Ascending aorta (tissue), 2 donors: ENCODE measurements at regions not wholly inside any gene's neighbourhood (a gene's known extent, or its start where the extent isn't known, plus 50 kb on each side); places are given as distances from the start of the nearest gene placed in this dataset.

Experiments
- DNase-seq, 2 donors: peaks; one replicate each; pipeline ENCODE4 v3.0.0-alpha.2; 2019; ENCODE audit warnings: low spot score in 2 of 2
- H3K27ac ChIP-seq, 2 donors: fragments of 200-600 bp; sonication (generic); one replicate each; pipeline ENCODE4 v1.5.1; 2016 to 2017; ENCODE audit warnings: mild to moderate bottlenecking in 1 of 2
- H3K27me3 ChIP-seq: fragments of 200-600 bp; sonication (generic); one replicate; pipeline ENCODE4 v1.5.1; 2017
- H3K36me3 ChIP-seq, 2 donors: fragments of 200-600 bp; sonication (generic); one replicate each; pipeline ENCODE4 v1.5.1; 2016
- H3K4me1 ChIP-seq, 2 donors: fragments of 200-600 bp; sonication (generic); one replicate each; pipeline ENCODE4 v1.5.1; 2016 to 2017; ENCODE audit warnings: mild to moderate bottlenecking in 1 of 2
- H3K4me3 ChIP-seq, 2 donors: fragments of 200-600 bp; sonication (generic); one replicate each; pipeline ENCODE4 v1.5.1; 2016 to 2017; ENCODE audit warnings: mild to moderate bottlenecking in 1 of 2
- H3K9me3 ChIP-seq, 2 donors: fragments of 200-600 bp; sonication (generic); one replicate each; pipeline ENCODE4 v1.5.1; 2016
- intact Hi-C: fragments of 100-400 bp; cut with DNase I; formaldehyde crosslinking; loops from one replicate; pipeline ENCODE4 v1.15.1; 2023
- TF ChIP-seq, protein P1 (sequence below), 3 experiments: fragments of 200-600 bp in 2 of 3; fragments of 450-650 bp in 1 of 3; sonication (generic) in 2 of 3; IDR thresholded peaks; one replicate each; pipeline ENCODE4 v1.5.1; 2016 to 2019; ENCODE audit warnings: antibody characterized with exemption in 3 of 3, mild to moderate bottlenecking in 1 of 3, moderate library complexity in 1 of 3

DNA sequence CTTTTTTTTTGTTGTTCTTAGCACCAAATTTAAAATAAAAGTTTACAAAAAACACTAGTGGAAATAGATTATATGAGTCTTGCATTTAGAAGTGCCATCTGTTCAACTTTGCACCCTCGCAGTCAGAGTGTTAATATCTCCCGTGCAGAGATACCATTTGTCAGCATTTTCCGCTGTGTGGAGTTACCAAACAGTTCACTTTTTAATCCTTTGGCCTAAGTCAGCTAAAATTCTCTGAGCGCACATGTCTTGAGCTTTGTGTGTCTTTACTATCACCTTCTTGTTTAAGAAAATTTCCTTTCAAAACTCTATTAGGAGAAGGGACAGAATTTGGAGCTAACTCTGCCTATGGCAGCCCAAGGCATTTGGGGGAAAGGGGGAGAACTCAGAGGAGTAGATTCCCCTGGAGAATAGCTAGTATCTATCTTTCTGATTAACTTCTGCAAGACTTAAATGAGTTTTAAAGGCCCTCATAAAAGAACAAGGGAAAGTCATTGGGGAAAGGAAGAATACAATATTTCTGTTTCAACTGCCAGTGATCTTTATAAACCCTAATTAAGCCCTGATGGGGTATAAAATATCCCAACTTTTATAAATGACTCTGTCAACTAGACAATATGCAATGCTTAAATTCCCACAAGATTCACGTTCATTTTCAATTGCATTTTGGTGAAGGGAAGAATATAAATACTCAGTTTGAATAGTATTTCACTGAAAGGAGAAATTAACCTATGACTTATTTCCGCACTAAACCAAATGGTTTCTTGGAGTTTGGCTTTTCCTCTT lies 114.9 kb upstream of the RAB11FIP2 start:
- Histone ChIP-seq H3K4me3 (no peak overlapping the region), H3K36me3 (no peaks in the 10 kb centered on the region), H3K4me1 (no peaks in the 10 kb centered on the region), H3K27ac (no peak overlapping the region), H3K27me3 (no peaks in the 10 kb centered on the region), H3K9me3 (no peaks in the 10 kb centered on the region)
- TF ChIP-seq, protein P1, sequence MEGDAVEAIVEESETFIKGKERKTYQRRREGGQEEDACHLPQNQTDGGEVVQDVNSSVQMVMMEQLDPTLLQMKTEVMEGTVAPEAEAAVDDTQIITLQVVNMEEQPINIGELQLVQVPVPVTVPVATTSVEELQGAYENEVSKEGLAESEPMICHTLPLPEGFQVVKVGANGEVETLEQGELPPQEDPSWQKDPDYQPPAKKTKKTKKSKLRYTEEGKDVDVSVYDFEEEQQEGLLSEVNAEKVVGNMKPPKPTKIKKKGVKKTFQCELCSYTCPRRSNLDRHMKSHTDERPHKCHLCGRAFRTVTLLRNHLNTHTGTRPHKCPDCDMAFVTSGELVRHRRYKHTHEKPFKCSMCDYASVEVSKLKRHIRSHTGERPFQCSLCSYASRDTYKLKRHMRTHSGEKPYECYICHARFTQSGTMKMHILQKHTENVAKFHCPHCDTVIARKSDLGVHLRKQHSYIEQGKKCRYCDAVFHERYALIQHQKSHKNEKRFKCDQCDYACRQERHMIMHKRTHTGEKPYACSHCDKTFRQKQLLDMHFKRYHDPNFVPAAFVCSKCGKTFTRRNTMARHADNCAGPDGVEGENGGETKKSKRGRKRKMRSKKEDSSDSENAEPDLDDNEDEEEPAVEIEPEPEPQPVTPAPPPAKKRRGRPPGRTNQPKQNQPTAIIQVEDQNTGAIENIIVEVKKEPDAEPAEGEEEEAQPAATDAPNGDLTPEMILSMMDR (IDR thresholded peaks at IDR 0.05) = no peak
- intact Hi-C loops = no loop called here
- no peak for DNase-seq

DNA sequence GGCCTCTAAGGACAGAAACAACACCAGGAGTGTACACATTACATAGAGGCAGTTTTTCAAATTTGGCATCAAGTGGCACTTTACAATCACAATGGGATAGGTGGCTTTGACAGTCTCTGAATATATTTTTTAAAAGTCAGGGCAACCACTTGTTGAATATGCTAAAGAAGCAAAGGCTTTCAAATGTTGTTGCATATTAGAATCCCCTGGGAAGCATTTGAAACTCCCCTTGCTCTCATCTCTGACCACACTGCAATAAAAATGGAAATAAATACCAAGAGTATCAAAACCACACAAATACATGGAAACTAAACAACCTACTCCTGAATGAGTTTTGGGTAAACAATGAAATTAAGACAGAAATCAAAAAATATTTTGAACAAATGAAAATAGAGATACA lies 106.5 kb upstream of the RAB11FIP2 start:
- TF ChIP-seq, protein P1 (IDR thresholded peaks at IDR 0.05) = no peak
- intact Hi-C loops = no loop called here
- H3K27me3 ChIP-seq = no peaks in the 10 kb centered on the region
- H3K4me1 ChIP-seq = no peaks in the 10 kb centered on the region
- DNase-seq = no peak
- no peak overlapping the region for H3K4me3 ChIP-seq
- H3K9me3 ChIP-seq = no peaks in the 10 kb centered on the region
- H3K36me3 ChIP-seq = no peaks in the 10 kb centered on the region
- no peak overlapping the region for H3K27ac ChIP-seq

DNA sequence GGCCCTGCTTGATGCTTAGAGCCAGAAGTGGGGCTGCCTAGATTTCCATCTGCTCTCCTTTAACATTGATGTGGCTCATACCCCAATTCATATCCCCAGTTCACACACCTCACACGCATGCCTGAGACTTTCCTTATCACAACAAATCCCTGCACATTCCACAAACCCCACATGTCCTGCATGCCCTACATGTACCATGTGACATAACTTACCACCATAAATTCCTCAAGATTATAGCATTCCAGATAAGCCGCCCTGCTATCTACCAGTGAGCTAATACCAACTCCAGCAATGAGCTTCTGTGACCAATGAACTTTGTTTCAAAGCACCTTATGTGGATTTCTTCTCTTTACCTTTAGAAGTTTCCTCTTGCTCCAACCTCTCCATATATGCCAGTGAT lies 104.7 kb upstream of the RAB11FIP2 start:
- H3K4me1 ChIP-seq = no peaks in the 10 kb centered on the region
- H3K27me3 ChIP-seq = no peaks in the 10 kb centered on the region
- H3K27ac ChIP-seq = no peak overlapping the region
- no peak for DNase-seq
- intact Hi-C loops = no loop called here
- TF ChIP-seq, protein P1 (IDR thresholded peaks at IDR 0.05) = no peak
- no peaks in the 10 kb centered on the region for H3K9me3 ChIP-seq
- H3K36me3 ChIP-seq = no peaks in the 10 kb centered on the region
- H3K4me3 ChIP-seq = no peak overlapping the region

DNA sequence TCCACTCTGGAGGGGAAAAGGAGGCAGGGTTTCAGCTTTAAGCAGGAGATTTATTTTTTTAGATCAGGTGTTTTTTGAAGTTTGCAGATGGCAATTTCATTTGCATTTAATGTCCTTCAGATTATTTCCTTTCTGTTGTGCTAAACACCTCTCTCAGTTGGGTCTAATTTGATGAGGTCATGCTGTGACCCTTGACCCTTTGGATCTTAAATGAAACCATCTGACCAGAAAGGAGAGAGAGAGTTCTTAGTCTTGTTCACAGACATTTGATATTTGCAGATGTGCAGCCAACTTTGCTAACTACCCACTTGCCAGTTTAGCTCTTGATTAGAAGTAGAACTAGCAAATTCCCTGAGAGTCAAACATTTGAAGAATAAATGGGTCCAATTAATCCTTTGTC lies 101.5 kb upstream of the RAB11FIP2 start:
- TF ChIP-seq, protein P1 (IDR thresholded peaks at IDR 0.05) = no peak

DNA sequence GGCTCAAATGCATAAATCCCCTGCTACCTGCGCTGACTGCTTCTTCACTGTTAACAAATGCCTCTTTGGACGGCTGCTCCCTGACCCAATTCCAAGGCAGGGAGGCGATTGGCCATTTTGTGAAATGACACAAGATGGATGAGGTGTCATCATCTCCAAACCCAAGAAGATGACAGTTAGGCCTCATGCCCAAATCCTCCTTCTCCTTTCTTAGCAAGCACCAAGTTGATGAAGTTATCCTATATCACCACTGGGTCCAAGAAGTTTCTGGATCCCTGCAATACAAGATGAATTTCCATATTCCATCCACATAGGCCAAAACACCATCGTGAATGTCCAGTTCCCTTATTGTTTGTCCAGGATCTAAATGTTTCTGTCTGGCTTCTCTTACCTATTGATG lies 98.5 kb upstream of the RAB11FIP2 start:
- no peaks in the 10 kb centered on the region for H3K27me3 ChIP-seq
- TF ChIP-seq, protein P1 (IDR thresholded peaks at IDR 0.05) = no peak
- no peak for DNase-seq
- H3K27ac ChIP-seq = no peak overlapping the region
- no peak overlapping the region for H3K4me3 ChIP-seq
- no peaks in the 10 kb centered on the region for H3K9me3 ChIP-seq
- H3K4me1 ChIP-seq = no peaks in the 10 kb centered on the region
- no peaks in the 10 kb centered on the region for H3K36me3 ChIP-seq
- intact Hi-C loops = no loop called here

More for the DNA sequence above, 101.5 kb upstream of the RAB11FIP2 start:
- no peak for DNase-seq
- H3K27ac ChIP-seq = no peak overlapping the region
- H3K4me3 ChIP-seq = no peak overlapping the region
- H3K36me3 ChIP-seq = no peaks in the 10 kb centered on the region
- H3K4me1 ChIP-seq = no peaks in the 10 kb centered on the region
- H3K27me3 ChIP-seq = no peaks in the 10 kb centered on the region
- intact Hi-C loops = no loop called here
- no peaks in the 10 kb centered on the region for H3K9me3 ChIP-seq
